Mammary epithelial cell (primary cell): ENCODE measurements at regions not wholly inside any gene's neighbourhood (a gene's known extent, or its start where the extent isn't known, plus 50 kb on each side); places are given as distances from the start of the nearest gene placed in this dataset.

Source experiments
- EZH2 ChIP-seq: IDR thresholded peaks from 2 replicates; pipeline ENCODE4 v1.6.1; 2012; ENCODE audit warnings: low read length, inconsistent platforms, borderline replicate concordance
- TF ChIP-seq, protein P1 (sequence below), 2 donors: IDR thresholded peaks in 1 of 2; conservative IDR thresholded peaks in 1 of 2; 2 replicates each; pipeline ENCODE4 v1.5.1; 2011 to 2012; ENCODE audit warnings: inconsistent platforms in 2 of 2, low read length in 2 of 2, mild to moderate bottlenecking in 2 of 2, control low read depth in 1 of 2, low read depth in 1 of 2; ENCODE audit not compliant: insufficient read depth in 1 of 2; ENCODE audit errors: extremely low read depth in 1 of 2

DNA sequence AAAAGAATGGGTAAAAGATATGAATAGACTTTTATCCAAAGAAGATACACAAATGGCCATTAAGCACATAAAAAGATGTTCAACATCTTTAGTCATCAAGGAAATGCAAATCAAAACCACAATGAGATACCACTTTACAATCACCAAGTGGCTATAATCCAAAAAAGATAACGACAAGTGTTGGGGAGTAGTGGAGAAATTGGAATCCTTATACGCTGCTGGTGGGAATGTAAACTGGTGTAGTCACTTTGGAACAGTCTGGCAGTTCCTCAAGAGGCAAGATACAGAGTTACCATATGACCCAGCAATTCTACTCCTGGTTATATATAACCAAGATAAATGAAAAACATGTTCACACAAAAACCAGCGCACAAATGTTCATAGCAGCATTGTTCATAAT, 234.9 kb downstream of the SPATA31D1 start:
- TF ChIP-seq, protein P1, sequence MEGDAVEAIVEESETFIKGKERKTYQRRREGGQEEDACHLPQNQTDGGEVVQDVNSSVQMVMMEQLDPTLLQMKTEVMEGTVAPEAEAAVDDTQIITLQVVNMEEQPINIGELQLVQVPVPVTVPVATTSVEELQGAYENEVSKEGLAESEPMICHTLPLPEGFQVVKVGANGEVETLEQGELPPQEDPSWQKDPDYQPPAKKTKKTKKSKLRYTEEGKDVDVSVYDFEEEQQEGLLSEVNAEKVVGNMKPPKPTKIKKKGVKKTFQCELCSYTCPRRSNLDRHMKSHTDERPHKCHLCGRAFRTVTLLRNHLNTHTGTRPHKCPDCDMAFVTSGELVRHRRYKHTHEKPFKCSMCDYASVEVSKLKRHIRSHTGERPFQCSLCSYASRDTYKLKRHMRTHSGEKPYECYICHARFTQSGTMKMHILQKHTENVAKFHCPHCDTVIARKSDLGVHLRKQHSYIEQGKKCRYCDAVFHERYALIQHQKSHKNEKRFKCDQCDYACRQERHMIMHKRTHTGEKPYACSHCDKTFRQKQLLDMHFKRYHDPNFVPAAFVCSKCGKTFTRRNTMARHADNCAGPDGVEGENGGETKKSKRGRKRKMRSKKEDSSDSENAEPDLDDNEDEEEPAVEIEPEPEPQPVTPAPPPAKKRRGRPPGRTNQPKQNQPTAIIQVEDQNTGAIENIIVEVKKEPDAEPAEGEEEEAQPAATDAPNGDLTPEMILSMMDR (conservative IDR thresholded peaks at IDR 0.05 in 1 of 2, IDR thresholded peaks at IDR 0.05 in 1 of 2; ENCODE audit: extremely low read depth in 1 of 2, insufficient read depth in 1 of 2, low read depth in 1 of 2, low read length in 2 of 2): no peak
- TF ChIP-seq EZH2: no peak
